Muscle layer of colon (tissue), 2 donors: ENCODE measurements at regions not wholly inside any gene's neighbourhood (a gene's known extent, or its start where the extent isn't known, plus 50 kb on each side); places are given as distances from the start of the nearest gene placed in this dataset.
"Not testable (repeated sequence)": the region's sequence is repeated elsewhere in the genome, so short reads cannot be mapped to it uniquely, and the experiment has no call there.

Source experiments
- H3K27ac ChIP-seq: one replicate; pipeline ENCODE4 v1.7.0; 2013; ENCODE audit warnings: low read depth, mild to moderate bottlenecking, low read length, moderate library complexity
- H3K27me3 ChIP-seq, 2 donors: one replicate each; pipeline ENCODE4 v1.7.0; 2013; ENCODE audit warnings: low read length in 2 of 2, mild to moderate bottlenecking in 2 of 2; ENCODE audit not compliant: insufficient read depth in 2 of 2, control insufficient read depth in 1 of 2
- H3K36me3 ChIP-seq: one replicate; pipeline ENCODE4 v1.7.0; 2013; ENCODE audit warnings: mild to moderate bottlenecking, low read length; ENCODE audit not compliant: insufficient read depth
- H3K4me1 ChIP-seq: one replicate; pipeline ENCODE4 v1.7.0; 2013; ENCODE audit warnings: mild to moderate bottlenecking, low read length; ENCODE audit not compliant: insufficient read depth
- H3K4me3 ChIP-seq, 2 donors: one replicate each; pipeline ENCODE4 v1.7.0; 2013; ENCODE audit warnings: low read length in 2 of 2, low read depth in 1 of 2, mild to moderate bottlenecking in 1 of 2, moderate library complexity in 1 of 2
- H3K9ac ChIP-seq: one replicate; pipeline ENCODE4 v1.7.0; 2013; ENCODE audit warnings: low read length
- H3K9me3 ChIP-seq: one replicate; pipeline ENCODE4 v1.7.0; 2013; ENCODE audit warnings: mild to moderate bottlenecking, low read length
- donor health status: abdominal sarcoma.
- donor health status: Adenocarcinoma of cecum.

DNA sequence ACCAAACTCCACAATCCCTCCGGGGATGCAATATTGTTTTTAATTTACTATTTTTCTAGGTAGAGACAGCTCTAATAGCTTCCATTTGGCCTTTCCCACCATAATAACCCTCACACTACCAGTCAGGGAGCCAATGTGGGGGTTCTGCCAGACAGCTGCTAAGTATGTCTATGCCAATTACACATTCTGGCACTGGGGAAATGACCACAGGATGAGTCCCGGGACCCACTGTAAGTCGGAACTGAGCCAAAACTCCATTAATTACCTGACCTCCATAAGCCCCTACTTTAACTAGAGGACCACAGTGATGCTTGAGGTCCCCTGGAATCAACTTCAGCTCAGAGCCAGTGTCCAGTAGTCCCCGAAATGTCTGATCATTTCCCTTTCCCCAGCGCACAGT is 95.2 kb upstream of the USP25 start:
- not testable (repeated sequence) for H3K36me3 ChIP-seq, H3K4me3 ChIP-seq, H3K9me3 ChIP-seq, H3K9ac ChIP-seq, H3K4me1 ChIP-seq, H3K27me3 ChIP-seq, H3K27ac ChIP-seq

- no peak overlapping the region for H3K9ac ChIP-seq
- no peaks in the 10 kb centered on the region for H3K36me3 ChIP-seq
- no peaks in the 10 kb centered on the region for H3K9me3 ChIP-seq
- no peaks in the 10 kb centered on the region for H3K27me3 ChIP-seq
- no peak overlapping the region for H3K27ac ChIP-seq
- peaks cover 6% of the 10 kb centered on the region for H3K4me1 ChIP-seq
- H3K4me3 ChIP-seq, result no peak overlapping the region
These were observed 90.8 kb upstream of the USP25 start for GRCh38 chr21:15638856-15639549.

DNA sequence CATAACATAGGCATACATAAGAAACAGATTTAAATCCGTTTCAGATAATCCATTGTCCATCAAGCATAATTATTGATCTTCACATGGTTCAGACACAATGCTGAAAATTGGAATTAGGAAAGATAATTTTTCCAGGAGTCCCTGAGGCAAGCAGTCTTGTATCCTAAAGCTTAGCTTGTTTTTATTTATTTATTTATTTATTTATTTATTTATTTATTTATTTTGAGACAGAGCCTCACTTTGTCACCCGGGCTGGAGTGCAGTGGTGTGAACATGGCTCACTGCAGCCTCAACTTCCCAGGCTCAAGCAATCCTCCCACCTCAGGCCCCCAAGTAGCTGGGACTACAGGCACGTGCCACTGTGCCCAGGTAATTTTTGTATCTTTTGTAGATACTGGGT is 89.7 kb upstream of the USP25 start:
- not testable (repeated sequence) for H3K36me3 ChIP-seq, H3K4me3 ChIP-seq, H3K27ac ChIP-seq, H3K9ac ChIP-seq, H3K4me1 ChIP-seq, H3K27me3 ChIP-seq, H3K9me3 ChIP-seq

DNA sequence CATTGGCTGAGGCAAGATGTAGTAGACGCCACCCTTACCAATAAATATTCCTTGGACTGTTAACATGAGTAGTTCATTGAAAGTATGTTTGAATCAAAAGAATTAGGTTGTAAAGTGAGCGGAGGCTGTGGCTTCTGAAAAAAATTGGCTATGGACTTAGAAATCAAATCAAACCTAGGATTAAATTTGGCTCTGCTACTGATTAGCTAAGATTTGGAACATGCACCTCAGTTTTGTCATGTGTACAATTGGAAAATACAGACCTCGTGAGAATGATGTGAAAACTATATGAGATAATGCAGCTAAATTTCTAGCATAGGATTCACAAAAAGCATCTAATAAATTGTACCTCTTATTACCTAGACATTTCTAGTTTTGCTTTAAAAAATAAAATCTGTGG is 85.3 kb upstream of the USP25 start:
- Histone ChIP-seq H3K4me3 (no peak overlapping the region), H3K4me1 (no peaks in the 10 kb centered on the region), H3K27me3 (no peaks in the 10 kb centered on the region), H3K36me3 (no peaks in the 10 kb centered on the region), H3K9me3 (no peaks in the 10 kb centered on the region), H3K27ac (no peak overlapping the region), H3K9ac (no peak overlapping the region)

DNA sequence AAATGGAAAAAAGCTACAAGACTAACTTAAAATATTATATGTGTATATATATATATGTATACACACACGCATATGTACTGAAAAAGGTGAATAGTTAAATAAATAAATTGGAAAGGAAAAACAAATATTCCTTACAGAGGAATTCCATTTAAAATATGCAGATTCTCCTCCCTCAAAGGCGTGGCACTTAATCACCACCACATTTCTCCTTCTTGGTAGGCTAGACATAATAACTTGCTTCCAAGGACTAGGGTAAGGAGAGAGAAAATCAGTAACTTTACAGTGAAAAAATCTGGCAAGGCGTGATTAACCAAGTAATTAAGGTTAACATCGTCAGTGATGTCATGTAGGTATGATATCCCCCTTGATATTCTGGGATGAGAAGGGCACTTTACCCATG is 84.0 kb upstream of the USP25 start:
- Histone ChIP-seq H3K9me3 (no peaks in the 10 kb centered on the region), H3K27ac (no peak overlapping the region)

DNA sequence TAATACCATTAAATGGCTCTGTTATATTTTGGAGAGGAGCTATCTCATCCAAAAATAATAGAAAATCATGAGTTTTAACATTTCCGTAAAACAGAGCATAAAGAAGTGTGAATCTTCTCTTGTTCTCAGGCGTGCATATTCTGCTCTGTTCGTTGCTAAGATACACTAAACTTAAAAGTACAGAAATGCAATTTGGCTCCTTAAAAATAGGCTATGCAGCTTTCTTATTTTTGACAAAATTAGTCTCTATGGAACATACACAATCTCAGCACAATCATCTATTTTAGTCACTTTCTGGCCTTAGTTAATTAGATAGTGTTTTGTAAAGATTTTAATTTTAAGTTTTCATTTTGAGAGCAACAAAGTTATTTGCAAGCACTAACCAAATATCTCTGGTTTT is 79.0 kb upstream of the USP25 start:
- H3K4me3 ChIP-seq, result no peak overlapping the region
- no peak overlapping the region for H3K9ac ChIP-seq
- H3K9me3 ChIP-seq, result no peaks in the 10 kb centered on the region
- H3K27me3 ChIP-seq, result no peaks in the 10 kb centered on the region
- no peaks in the 10 kb centered on the region for H3K4me1 ChIP-seq
- H3K36me3 ChIP-seq, result no peaks in the 10 kb centered on the region
- H3K27ac ChIP-seq, result no peak overlapping the region

More for the DNA sequence above, 84.0 kb upstream of the USP25 start:
- Histone ChIP-seq H3K9ac (no peak overlapping the region), H3K4me1 (no peaks in the 10 kb centered on the region), H3K36me3 (no peaks in the 10 kb centered on the region), H3K4me3 (no peak overlapping the region), H3K27me3 (no peaks in the 10 kb centered on the region)

GRCh38 chr21:15651172-15651571 is 78.6 kb upstream of the USP25 start:
- no peaks in the 10 kb centered on the region for H3K4me1 ChIP-seq
- no peaks in the 10 kb centered on the region for H3K36me3 ChIP-seq

GRCh38 chr21:15653710-15654109 is 76.1 kb upstream of the USP25 start:
- Histone ChIP-seq H3K4me1 (no peaks in the 10 kb centered on the region), H3K27ac (no peak overlapping the region), H3K9me3 (no peaks in the 10 kb centered on the region), H3K4me3 (no peak overlapping the region), H3K9ac (no peak overlapping the region), H3K36me3 (no peaks in the 10 kb centered on the region), H3K27me3 (no peaks in the 10 kb centered on the region)

More at GRCh38 chr21:15651172-15651571, 78.6 kb upstream of the USP25 start:
- no peak overlapping the region for H3K9ac ChIP-seq
- H3K9me3 ChIP-seq, result no peaks in the 10 kb centered on the region
- no peak overlapping the region for H3K4me3 ChIP-seq
- no peak overlapping the region for H3K27ac ChIP-seq
- H3K27me3 ChIP-seq, result no peaks in the 10 kb centered on the region

GRCh38 chr21:15654171-15654570 is 75.6 kb upstream of the USP25 start:
- H3K27me3 ChIP-seq, result no peaks in the 10 kb centered on the region
- no peaks in the 10 kb centered on the region for H3K36me3 ChIP-seq
- no peaks in the 10 kb centered on the region for H3K9me3 ChIP-seq
- no peak overlapping the region for H3K27ac ChIP-seq
- H3K9ac ChIP-seq, result no peak overlapping the region
- no peak overlapping the region for H3K4me3 ChIP-seq
- no peaks in the 10 kb centered on the region for H3K4me1 ChIP-seq

DNA sequence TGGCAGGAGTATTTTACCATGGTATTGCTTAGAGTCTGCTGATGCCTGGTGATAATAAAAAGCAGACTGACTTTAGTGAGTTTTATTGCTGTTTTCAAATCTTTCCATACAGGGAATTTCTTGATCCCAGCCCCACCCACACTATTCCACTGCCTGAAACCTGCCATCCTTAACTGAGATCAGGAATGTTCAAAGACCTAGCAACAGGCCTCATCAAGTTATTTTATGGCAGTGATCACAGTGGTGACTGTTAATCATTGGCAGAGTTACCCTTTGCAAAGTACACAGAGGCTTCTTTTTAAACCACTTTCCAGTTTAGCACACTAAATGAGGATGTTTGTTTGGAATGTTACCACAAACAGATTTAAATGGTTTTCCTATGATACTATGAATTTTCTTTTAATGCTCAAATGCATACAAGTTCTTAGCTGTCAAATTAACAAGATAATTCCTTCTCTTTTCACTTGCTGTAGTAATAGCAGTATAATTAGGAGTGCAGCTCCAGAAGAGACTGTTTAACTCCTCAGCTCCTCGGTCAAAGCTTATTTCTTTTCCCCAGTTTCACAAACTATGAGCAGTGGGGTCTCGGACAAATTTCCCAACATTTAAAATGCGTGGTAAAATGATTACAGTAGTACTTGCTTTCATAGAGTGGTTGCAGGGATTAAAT is 69.9 kb upstream of the USP25 start:
- no peaks in the 10 kb centered on the region for H3K9me3 ChIP-seq
- H3K27me3 ChIP-seq, result no peaks in the 10 kb centered on the region
- H3K4me1 ChIP-seq, result peaks cover 5% of the 10 kb centered on the region
- no peaks in the 10 kb centered on the region for H3K36me3 ChIP-seq
- H3K27ac ChIP-seq, result no peak overlapping the region
- H3K9ac ChIP-seq, result no peak overlapping the region
- H3K4me3 ChIP-seq, result no peak overlapping the region

DNA sequence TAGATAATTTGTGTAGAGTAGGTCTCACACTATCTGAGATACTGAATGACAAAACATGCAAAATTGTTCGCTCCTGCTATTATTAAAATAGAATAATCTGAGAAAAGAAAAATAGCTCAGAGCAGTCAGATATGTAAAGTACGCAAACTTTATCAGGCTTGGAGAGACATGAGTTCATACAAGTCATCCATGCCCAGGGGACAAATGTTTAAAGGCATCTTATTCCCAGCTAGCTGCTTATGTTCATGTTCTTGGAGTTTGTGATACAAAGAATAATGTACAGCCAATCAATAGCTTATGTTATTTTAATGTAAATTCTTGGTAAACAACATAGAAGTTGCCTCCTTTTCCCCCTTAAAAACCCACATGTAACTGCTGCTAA is 69.4 kb upstream of the USP25 start:
- Histone ChIP-seq H3K36me3 (no peaks in the 10 kb centered on the region), H3K9me3 (no peaks in the 10 kb centered on the region), H3K27ac (no peak overlapping the region), H3K9ac (no peak overlapping the region), H3K27me3 (no peaks in the 10 kb centered on the region), H3K4me1 (peaks cover 5% of the 10 kb centered on the region), H3K4me3 (no peak overlapping the region)

DNA sequence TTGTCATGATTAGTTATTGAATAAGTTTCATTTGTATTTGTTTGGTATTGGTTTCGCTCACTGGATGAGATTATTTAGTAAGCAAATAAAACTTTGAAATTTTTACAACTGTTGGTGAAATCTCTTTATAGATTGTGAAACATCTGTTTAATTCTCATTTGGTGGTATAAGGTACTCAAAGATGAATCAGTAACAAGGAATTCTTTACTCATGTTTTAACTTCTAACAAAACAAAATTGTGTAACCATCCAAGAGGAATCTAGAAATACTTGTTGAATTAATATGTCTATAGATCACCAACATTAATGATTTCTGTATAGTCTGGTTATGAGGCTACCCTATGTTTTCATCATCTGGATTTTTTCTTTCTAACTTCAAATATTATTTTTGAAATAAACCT is 62.8 kb upstream of the USP25 start:
- Histone ChIP-seq H3K36me3 (no peaks in the 10 kb centered on the region), H3K9ac (no peak overlapping the region), H3K27ac (no peak overlapping the region), H3K4me1 (peaks cover 6% of the 10 kb centered on the region), H3K27me3 (no peaks in the 10 kb centered on the region), H3K4me3 (no peak overlapping the region), H3K9me3 (no peaks in the 10 kb centered on the region)
